CD4-positive, alpha-beta T cell treated with Interleukin-4 for 4 hours (primary cell): ENCODE measurements at regions not wholly inside any gene's neighbourhood (a gene's known extent, or its start where the extent isn't known, plus 50 kb on each side); places are given as distances from the start of the nearest gene placed in this dataset.

Experiments used
- DNase-seq: peaks from one replicate; pipeline ENCODE4 v3.0.0-alpha.2; 2020

- no peak for DNase-seq
Measured at GRCh38 chr15:62824111-62825015, 218.2 kb upstream of the TPM1 start.

DNA sequence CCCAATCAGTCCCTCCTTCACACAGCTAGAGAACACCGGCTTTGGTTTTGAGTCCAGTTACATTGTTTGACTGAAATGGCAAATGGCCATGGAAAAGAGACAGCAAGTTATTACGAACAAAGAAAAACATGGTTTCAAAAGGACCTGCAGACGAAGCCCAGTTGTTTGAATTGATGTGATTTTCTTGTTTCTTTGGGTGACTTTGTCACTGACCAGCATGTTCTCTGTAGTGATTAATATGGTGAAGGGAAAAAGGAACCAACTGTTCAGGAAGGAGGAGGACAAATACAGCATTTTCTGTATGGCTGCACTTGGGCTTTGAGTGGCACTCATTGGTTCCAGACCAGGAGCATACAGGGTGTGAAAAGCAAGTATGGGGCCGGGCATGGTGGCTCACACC lies 217.4 kb upstream of the TPM1 start:
- no peak for DNase-seq

DNA sequence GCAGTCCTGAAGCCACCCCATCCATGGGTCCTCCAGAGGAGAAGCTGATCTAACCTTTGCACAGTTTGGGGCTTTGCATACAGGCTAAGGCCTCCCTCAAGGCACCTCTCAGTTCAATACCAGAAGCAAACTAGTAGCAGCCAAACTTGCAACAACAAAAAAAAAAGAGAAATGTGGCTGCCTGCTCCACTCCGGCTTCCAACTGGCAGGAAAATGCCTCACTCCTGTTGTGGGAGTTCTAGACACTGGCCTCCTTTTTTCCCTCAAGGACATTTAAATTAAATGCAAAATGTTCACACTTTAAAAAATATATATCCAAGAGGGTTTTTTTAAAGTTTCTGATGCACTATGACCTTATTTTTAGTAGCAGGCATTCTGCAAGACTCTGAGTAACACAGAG lies 216.0 kb upstream of the TPM1 start:
- no peak for DNase-seq

DNA sequence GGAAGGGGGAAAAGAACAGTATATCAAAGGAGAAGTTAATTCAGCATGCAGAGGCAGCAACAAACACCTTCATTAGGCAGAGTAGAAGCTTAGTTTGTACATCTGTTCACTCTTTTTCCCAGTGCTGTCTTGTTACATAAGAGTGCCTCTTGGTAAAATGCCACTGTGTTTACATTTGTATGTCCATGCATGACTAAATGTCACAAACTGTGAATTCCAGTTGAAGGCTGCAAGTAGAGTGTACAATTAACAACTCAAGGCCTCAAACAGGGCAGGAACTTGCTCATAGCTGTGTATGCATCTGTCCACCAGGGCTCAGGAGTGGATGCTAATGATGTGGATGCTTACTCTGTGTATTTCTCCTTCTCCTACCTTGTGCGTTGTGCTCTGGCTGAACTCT lies 214.2 kb upstream of the TPM1 start:
- DNase-seq: no peak

DNA sequence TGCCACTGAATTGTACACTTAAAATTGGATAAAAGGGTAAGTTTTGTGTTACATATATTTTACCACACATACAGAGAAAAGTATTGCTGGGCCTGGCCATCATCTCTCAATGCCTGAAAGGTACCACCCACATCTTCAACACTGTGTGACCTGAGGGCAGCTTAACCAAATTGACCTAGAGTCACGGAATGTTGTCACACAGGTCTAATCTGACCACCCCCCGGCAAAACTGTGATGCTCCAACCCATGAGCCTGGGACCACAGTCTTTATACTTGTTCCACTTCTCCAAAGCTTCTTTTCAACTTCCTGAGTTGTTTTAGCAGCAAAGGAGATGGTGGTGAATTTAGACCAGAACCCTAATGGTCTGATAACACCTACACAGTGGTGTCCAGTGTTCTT lies 210.3 kb upstream of the TPM1 start:
- no peak for DNase-seq

DNA sequence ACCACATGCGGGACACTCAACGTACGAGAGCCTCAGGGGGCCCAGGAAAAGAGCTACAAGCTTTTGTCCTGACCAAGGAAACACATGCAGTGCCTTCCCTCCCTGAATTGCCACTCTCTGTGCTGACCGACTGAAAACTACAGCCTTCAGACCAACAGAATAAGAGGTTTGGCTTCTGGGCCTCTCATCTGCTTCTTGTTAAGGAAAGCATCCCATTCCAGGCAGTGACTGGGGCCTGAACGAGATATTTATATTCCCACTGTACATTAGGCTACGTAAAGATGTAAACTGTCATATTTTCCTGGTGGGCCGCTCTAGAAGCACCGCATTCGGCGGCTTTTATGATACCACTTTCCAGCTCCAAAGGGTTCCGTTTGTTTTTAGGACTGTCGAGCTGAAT lies 208.9 kb upstream of the TPM1 start:
- DNase-seq: no peak

- no peak for DNase-seq
Measured at GRCh38 chr15:62834686-62835329, 207.7 kb upstream of the TPM1 start.

- no peak for DNase-seq
Measured at GRCh38 chr15:62835351-62835750, 207.2 kb upstream of the TPM1 start.

DNA sequence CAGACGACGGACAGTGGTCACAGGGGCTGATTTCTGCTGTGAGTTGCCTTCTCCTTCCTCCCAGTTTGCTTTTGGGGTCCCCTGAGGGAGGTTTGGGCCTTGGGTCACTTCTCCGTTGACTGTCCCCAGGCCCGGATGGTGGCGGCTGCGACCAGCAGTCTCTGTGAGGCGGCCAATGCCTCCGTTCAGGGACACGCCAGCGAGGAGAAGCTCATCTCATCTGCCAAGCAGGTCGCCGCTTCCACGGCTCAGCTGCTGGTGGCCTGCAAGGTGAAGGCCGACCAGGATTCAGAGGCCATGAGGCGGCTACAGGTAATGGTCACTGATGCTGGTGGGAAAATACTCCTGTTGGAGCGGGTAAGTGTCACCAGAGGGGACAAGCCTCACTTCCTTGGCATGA lies 206.8 kb upstream of the TPM1 start:
- DNase-seq: no peak

GRCh38 chr15:62840526-62841268 lies 201.8 kb upstream of the TPM1 start:
- no peak for DNase-seq

- no peak for DNase-seq
Measured at GRCh38 chr15:62841269-62841628, 201.3 kb upstream of the TPM1 start.

DNA sequence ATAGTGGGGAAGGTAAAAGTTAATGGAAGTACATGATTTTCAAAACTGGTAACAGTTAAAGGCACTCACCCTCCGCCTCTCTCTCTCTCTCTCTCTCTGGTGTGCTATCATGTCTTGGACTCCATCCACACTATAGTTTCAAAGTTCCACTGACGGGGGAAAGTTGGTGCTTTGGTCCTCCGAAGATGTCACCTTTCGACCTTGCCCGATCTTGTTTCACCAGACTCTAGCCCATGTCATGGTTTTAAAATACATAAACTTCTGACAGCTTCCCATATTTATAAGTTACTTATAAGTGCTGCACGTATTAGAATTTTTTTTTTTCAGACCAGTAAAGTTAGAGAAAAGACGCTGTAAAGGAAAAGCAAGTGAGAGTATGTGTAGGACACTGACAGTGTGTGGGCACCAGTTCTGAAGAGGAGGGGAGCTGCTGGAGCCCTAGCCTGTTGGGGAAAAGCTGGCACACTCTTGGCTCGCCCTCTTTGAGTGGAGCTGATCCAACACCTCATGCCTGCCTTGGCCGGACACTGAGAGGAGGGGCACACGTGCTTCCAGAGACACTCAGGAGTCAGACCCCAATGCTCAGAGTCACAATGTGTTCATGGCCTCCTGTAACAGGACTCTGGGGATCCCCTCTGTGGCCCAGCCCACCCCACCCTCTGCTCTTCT lies 200.5 kb upstream of the TPM1 start:
- DNase-seq: no peak

DNA sequence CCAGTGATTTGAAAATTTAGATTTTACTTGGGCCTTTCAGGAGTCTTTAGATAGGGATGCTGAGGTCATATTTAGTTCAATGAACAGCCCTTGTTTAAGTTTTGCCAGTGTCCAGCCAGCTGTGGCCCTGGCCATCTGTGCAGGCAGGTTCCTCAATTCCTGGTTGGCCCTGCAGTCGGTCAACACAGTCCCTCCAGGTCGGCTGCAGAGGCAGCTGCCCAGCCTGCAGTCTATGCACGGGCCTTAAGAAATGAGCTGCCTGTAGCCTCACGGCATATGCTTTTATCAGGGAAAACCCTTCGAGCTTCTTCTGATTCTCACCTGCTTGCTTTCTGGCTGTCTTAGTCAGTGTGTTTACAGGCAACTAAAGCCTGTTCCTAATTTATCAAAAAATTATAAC lies 199.2 kb upstream of the TPM1 start:
- DNase-seq: no peak

- no peak for DNase-seq
Measured at GRCh38 chr15:62844564-62845240, 197.8 kb upstream of the TPM1 start.

GRCh38 chr15:62845241-62846126 lies 197.1 kb upstream of the TPM1 start:
- DNase-seq: no peak

DNA sequence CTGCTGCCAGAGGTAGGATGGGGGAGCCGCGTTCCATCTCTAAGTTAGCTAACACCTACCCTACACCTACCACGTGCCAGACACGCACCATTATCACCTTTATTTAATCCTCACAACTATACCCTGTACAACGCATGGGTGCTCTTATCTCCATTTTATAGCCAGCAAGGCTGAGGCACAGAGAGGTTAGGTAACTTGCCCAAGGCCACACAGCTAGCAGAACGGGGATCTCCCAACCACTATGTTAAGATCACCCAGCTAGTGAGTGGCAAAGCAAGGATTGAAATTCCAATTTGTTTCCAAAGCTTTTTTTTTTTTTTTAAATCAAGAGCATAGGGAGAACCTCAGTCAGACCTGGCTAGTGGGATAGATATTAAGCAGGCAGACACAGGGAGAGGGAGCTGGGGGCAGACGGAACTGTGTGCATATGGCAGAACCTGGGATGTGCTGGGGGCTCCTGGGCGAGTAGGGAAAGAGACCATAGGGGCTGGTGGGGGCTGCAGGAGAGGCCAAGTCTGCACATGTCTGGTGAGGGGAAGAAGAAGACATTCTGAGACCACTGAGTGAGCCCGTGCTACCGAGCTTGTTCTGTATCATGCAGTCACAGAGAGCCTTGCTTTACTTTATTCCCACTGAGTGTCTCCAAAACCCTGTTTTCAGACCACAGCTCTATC lies 196.3 kb upstream of the TPM1 start:
- no peak for DNase-seq

- DNase-seq: no peak
Measured at GRCh38 chr15:62846805-62847495, 195.6 kb upstream of the TPM1 start.

- DNase-seq: peak; percentile 24
Measured at GRCh38 chr15:62847900-62848489, 194.6 kb upstream of the TPM1 start.

- DNase-seq: no peak
Measured at GRCh38 chr15:62848632-62849050, 193.9 kb upstream of the TPM1 start.
